Stimulated activated CD4-positive, alpha-beta T cell treated with anti-CD3 and anti-CD28 coated beads, Interleukin-4, amount 100 ng/mL, for 24 hours (primary cell): ENCODE measurements at regions not wholly inside any gene's neighbourhood (a gene's known extent, or its start where the extent isn't known, plus 50 kb on each side); places are given as distances from the start of the nearest gene placed in this dataset.
"Not testable (repeated sequence)": the region's sequence is repeated elsewhere in the genome, so short reads cannot be mapped to it uniquely, and the experiment has no call there.

ENCODE experiments used
- DNase-seq: peaks from one replicate; pipeline ENCODE4 v3.0.0-alpha.2; 2020

DNA sequence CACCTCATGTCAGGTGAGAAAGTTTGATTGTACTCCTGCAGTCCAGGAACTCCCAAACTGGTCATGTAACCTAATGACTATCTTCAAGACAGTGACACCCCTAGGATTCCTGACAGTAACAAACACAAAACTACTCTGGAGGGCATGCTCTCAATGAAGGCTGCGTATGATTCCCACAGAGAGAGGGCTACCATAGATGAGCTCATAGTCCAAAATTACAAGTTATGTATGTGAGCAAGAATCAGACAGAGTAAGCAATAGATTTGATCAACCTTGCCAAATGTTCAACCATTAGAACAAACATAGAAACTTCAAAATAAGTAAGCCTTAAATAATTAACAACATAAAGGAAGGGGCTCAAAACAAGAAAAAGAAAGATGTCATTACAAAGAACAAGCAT, 158.1 kb downstream of the COPRS start:
- DNase-seq = no peak

DNA sequence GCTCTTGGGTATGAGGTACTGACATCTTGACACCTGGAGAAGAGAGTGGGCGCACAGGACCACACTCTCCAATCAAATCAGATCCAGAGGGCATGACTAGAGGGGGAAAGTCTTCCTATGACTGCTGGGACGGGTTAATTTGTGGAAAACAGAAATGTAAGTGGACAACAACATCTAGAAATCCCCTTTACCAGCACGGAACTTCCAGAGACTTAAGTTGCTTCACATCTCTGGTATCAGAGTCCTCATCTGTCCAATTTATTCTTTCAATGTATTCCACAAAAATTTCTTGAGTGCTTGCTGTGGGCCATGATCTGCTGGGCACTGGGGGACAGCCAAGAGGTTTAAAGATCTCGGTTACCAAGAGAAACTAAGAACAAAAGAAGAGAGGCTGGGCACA, 159.2 kb downstream of the COPRS start:
- DNase-seq = no peak

DNA sequence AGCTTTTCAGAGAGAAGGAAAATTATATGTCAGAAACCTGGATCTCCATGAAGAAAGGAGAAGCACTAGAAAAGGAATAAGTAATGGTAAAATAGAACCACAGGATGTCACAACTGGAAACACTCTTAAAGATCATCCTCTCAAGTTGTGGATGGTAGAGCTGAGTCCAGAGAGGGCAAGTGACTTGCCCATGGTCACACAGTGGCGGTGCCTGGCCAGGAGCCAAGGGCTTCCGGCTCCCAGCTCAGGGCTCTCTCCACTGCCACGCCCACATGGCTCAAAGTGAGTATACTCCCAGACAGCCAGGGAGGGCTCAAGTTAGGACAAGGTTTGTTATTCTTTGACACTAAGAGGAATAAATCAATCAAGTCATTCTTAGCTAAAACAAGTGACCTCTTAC, 159.8 kb downstream of the COPRS start:
- no peak for DNase-seq

DNA sequence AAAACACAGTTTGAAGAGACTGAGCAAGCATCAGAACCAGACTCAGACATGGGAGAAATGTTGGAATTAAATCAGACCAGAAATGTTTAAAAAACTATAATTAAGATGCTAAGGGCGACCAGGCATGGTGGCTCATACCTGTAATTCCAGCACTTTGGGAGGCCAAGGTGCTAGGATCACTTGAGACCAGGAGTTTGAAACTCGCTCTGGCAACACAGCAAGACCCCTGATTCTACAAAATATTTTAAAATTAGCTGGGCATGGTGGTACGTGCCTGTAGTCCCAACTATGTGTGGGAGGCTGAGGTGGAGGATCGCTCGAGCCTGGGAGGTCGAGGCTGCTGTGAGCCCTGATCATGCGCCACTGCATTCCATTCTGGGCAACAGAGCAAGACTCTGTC, 160.3 kb downstream of the COPRS start:
- DNase-seq = no peak

DNA sequence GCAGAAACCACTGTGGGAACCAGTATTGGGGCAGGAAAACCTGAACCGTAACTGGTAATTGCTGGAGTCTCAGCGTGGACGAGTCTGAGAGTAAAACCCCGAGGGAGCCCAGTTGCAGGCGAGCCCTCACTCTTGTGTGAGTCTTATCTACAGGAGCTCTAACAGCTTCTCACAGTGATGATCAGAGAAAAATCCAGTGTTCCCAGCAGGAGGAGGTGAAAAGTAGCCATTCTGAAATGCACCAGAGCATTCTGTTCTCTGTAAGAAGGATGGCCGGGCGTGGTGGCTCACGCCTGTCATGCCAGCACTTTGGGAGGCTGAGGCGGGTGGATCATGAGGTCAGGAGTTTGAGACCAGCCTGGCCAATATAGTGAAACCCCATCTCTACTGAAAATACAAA, 161.2 kb downstream of the COPRS start:
- no peak for DNase-seq

DNA sequence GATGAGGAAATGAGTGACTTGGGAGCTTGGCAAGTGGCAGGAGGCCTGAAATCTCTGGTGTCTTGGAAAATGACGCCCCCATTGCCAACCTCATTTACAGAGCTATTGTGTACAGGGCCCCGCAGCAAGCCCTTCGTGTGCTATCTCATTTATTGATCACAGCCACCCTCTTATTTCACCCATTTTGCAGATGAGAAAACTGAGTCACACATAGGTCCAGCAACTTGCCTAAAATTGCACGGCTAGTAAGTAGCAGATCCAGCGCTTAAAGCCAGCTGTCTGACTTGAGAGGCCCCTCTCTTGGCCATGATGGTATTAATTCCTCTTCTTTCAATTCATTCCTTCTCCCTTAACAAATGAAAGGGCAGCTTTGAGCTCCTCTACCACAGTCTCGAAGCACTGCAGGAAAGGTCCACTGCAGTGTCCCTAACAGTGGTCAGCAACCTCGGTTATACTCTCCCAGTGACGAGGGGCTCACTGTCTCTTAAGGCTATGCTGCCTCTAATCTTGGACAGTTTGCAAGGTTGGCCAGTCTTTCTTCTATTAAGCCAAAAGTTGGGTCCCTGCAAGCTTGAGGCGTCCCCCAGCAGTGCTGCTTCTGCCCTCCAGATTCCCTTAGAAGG, 162.2 kb downstream of the COPRS start:
- DNase-seq = no peak

DNA sequence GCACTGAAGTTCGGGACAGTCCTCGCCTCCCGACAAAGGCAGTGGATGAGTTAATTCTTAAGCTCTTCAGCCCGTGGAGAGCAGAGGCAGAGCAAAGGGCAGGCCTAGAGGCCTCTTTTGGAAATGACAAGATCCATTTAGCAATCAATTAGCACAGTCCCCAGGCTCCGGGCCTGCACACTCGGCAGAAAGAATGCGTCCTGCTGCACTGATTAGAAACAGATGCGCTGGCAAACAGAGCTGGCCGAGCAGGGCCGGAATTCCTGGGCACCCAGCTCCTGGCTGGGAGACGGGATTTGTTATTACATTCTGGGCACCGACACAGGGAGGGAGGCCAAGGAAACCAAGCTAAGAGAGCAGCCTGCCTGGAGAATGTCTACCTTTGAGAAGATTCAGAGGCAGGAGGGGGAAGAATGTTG, 162.9 kb downstream of the COPRS start:
- no peak for DNase-seq

DNA sequence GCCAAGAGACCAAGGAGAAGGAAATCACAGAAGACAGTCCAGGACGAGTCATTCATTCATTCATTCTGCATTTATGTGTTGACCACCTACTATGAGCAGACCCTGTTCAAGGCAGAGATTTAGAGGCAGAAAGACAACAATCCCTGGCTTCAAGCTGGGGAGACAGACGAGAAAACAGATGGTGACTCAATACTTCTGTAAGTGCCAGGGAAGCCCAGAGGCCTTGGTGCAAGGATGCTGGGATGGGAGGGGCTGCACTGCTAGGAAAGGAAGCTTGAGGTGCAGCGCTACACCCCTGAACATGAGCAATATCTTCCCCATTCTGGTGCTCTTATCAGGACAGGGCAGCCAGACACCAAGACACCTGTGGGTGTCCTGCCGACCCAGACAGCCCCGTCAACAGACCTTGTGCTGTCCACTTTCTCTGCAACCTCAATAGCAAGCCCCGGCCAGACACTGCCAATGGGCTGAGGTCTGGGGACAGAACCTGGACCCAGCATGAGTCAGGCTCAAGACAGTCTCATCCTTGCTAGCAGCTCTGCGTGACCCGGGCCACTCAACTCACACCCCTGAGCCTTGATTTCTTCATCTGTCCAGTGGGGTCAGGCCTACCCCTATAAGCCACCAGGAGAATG, 163.5 kb downstream of the COPRS start:
- no peak for DNase-seq

DNA sequence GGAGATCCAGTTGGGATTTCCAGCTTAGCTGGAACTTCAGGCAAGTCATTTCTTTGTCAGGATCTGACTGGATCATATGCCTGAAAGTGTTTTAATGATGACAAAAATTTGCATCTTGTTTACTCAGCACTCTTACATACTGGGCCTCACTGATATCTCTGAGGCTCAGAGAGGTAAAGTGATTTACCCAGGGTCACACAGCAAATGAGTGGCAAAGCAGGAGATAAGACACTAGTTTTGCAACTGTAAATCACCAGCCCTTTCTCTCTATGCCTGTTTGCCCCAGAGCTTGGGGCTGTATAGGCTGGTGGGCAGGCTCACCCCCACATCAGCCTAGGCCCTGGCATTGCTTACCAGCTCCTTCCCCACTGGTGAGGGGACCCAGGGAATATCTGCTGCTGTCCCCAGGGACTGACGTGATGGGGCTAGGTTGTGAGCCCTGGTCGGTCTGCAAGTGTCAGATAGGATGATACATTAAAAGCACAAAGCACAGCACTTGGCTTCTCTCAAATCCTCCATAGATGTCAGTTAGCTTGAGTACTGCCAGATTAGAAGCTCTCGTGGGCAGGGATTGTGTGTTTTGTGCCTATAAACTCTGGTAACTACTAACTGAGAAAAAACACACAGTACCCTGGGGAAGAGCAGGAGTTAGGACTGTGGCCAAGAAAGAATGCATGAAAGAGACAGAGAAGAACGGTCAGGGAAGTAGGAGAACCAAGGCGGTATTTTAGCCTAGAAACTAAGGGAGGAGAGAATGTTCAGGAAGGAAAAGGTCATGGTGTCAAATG, 165.4 kb downstream of the COPRS start:
- DNase-seq = no peak

DNA sequence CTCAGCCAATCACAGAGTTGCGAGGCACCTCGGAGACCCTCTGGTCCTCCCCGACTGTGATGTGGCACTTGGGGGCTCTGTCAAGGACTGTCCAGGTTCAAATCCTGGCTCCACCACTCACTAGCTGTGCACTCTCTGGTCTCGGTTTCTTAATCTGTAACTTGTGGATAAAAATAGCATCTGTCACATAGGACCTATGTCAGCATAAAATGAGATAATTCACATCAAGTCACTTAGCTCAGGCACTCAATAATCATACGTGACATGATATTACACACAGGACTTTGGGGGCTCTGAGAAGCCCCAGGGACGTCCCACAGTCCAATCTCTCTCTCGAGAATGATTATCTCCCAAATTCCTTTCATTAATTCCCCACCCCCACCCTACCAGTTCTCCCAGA, 166.4 kb downstream of the COPRS start:
- DNase-seq = no peak

DNA sequence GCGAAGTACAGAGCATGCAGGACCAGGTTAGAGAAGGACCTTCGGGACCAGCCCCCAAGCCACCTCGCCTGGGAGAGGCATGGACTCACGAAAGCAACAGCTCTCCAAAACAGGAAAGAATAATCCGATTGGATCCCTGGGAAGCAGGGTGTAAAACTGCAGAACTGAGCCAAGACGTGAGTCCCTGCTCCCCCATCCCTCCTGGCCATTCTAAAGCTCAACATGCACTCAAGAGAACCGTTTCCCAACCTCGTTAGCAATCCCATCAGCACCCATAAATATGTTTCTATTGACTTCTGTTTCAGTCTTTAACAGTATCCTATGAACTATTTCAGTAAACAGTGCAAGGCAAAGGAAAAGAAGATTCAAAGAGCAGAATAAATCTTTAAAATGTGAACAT, 167.0 kb downstream of the COPRS start:
- DNase-seq = no peak

DNA sequence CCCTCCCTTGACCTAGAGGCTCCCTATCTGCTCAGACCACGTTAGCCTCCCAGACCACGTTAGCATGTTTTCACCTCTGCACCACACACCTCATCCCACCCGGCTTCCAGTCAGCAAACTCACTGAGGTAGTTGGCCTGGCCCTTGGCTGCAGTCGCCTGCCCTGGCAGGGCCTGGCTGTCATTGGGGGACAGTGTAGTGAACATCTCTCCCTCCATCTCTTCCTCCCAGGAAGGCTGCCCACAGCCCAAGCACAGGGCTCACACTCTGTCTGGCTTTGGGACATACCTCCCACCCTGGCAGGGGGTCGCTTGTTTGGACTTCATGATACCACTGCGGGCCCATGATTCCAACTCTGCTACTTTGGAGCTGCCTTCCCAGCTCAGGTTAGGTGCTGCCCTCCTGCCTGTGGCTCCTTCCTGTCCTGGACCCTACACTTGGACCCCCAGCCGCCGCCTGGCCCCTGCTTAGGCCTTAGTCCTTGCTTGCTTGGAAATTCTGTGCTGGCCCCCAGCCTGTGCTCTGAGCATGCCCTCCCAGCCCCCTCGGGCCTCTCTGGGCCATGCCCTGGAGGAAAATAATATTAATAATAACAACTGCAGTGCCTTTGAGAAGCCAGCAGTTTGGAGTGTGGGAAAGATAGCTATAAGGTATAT, 167.7 kb downstream of the COPRS start:
- no peak for DNase-seq

DNA sequence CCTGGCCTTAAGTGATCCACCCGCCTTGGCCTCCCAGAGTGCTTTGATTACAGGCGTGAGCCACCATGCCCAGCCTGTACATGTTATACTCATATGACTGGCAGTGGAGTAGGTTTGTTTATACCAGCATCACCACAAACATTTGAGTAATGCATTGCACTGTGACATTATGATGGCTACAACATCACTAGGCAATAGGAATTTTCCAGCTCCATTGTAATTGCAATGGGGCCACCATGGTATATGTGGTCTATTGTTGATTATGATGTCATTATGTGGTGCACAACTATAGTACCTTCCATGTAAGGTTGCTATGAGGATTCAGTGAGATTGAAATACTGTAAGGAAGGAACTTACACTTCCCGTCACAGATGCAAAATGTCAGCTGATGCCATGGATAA, 168.9 kb downstream of the COPRS start:
- no peak for DNase-seq

DNA sequence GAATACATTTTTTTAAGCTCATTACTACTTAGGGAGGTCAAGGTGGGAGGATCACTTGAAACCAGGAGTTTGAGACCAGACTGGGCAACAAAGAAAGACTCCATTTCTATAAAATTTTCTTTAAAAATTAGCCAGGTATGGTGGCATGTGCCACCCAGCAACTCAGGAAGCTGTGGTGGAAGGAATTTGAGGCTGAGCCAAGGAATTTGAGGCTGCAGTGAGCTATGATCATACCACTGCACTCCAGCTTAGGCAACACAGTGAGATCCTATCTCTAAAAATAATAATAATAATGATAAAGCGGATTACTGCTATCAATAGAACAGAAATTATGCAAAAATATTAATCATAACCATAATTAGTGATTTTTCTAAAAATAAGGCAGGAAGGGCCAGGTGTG, 170.3 kb downstream of the COPRS start:
- DNase-seq = no peak

DNA sequence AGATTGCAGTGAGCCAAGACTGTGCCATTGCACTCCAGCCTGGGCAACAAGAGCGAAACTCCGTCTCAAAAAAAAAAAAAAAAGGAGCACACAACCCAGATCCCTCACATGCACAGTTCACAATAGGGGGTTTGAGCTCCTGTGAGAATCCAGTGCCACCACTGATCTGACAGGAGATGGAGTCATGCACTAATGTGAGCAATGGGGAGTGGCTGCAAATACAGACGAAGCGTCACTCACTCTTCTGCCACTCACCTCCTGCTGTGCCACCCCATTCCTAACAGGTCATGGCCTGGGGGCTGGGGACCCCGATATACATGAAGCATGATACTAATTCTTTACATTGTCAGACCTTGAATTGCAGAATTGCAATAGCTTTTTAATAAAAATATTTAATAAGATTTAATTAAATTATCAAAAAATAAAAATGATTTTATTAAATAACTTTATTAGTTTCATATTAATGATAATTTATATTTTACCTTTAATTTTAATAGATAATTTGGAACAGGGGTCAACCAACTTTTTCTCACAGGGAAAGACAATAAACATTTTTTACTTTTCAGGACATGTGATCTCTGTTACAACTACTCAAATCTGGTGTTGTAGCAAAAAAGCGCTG, 171.4 kb downstream of the COPRS start:
- DNase-seq = no peak

DNA sequence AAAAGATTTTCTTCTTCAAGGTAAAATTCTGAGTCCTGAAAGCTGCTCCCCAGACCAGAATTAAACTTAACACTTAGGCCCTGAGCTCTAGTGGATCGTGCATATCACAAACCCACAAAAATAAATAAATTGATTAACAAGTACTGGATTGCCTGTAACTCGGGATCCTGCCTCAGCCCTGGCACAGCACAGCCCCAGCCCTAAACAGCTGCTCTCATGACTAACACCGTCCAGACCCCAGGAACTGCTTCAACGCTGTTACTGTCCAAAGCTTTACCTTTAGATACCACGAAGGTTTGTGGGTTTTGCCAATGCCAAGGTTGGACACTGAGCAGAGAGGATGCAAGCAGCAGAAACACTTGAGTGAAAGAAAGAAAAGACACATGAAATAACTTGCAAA, 172.5 kb downstream of the COPRS start:
- DNase-seq = no peak

DNA sequence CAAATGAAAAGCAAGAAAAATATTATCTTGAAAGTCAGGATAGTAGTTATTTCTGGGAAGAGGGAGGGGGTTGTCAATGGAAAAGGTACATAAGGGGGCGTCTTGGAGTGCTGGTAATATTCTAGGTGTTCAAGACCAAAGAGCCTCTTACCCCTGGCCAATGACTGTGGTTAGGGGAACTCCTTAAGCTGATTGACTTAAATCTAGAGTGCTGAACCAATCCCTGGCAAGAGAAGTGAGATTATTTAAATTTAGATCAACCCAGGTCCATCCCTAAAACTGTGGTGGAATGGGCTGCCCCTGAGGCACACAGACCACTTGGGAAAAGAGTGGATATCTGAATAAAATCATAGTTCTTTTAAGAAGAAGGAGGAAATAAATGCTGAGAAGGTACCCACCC, 174.1 kb downstream of the COPRS start:
- no peak for DNase-seq

DNA sequence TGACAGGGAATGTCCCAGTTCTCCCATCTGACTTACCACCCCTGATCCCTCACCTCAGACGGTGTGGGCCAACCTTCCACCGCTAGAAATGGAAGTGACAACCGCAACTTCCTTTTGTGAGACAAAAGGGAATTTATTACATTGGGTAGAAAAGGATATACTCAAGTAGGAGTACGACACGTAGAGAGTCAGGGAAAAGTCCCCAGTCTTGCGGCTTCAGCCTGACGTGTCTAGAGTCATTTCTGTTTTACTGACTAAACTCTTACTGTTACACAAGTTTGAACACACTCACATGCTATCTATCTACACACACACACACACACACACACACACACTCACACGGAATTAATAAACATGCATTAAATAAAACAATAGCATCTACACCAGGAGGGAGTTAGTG, 178.9 kb downstream of the COPRS start:
- DNase-seq = peak; percentile 33

DNA sequence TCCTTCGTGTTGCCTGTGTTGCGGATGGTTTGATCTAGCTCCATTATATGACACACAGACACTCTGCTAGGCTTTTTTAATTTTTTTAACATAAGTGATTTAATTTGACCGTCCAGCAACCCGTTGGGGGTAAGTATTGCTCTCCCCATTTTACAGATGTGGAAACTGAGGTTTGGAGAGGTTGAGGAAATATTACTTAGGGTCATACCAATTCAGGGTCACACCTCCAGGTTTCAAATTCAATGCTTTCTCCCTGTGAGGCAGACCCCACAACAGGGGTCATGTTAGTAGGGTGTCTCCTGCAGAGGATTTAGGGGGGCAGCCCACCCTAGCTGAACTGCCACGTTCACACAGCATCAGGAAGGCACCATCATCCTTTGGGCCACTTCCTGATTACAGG, 179.4 kb downstream of the COPRS start:
- no peak for DNase-seq

DNA sequence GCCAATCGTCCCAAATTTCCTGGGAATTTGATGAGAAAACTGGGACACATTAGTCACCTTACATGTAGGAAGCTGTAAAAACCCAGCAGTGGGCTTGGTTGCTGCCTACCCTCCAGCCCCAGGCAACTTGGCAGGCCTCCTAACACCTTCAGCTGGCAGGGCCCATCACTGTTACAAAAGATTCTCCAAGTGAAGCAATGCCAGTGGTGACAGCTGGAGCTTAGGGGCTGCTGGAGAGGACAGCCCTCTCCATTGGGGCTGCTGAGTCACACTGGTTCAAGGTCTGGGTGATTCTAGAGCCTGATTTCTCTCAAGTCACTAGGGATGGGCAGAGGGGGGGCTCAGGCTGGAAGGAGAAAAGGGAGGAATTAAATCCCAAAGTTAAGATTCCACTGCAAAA, 180.6 kb downstream of the COPRS start:
- no peak for DNase-seq

DNA sequence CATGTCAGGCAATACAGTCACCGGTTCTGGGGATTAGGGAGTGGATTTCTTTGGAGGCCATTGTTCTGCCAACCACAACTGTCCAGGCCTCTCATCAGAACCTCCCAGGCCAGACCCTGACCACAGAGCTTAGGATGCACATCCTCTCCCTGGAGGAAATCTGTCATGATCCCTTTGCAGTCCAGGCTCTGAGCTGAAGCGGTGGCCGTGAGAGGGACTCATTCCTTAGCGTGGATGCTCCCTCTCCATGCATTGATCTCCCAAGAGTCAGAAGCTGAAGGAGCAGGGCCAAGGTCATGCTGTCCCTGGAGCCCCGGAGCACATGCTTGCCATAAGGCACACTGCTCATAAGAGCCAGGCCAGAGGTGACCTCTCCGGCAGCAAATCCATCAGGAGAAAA, 181.4 kb downstream of the COPRS start:
- DNase-seq = no peak

DNA sequence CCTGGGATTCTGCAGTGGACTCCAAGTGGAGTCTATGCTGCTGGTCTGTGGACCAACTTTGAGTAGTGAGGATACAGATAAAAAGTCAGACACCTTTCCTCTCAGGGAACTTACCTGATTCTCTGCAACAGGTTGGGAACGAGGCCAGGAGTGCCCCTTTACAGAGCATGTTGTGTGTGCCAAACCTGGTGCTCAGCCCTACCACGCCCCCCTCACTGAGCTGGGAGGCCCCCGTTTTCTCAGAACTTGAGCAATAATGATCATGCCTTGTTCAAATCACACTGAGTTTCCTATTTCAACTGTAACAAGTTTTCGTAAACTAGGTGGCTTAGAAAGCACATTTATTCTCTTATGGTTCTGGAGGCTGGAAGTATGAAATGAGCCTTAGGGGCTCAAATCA, 182.0 kb downstream of the COPRS start:
- no peak for DNase-seq

DNA sequence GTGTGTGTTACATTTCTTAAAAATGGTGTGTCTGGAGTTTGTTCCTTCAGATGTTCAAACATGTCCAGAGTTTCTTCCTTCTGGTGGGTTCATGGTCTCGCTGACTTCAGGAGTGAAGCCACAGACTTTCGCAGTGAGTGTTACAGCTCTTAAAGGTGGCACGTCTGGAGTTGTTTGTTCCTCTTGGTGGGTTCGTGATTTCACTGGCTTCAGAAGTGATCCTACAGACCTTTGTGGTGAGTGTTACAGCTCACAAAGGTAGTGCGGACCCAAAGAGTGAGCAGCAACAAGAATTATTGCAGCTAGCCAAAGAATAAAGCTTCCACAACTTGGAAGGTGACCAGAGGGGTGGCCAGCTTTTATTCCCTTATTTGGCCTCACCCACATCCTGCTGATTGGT, 183.7 kb downstream of the COPRS start:
- not testable (repeated sequence) for DNase-seq
